ENCODE measurements at regions not wholly inside any gene's neighbourhood (a gene's known extent, or its start where the extent isn't known, plus 50 kb on each side); places are given as distances from the start of the nearest gene placed in this dataset.

- TF ChIP-seq SIN3A (IDR thresholded peaks at IDR 0.05; ENCODE audit: borderline replicate concordance, low read depth, low read length) (no peak), GATA2 (CRISPR knock-in tag; IDR thresholded peaks at IDR 0.05) (no peak), FOSL2 (IDR thresholded peaks at IDR 0.05; ENCODE audit: borderline replicate concordance, low read depth) (no peak), GABPA (IDR thresholded peaks at IDR 0.05; ENCODE audit: low read depth) (no peak), USF1 (IDR thresholded peaks at IDR 0.05; ENCODE audit: borderline replicate concordance, low read depth) (no peak), PBX3 (IDR thresholded peaks at IDR 0.05) (no peak), CHD2 (IDR thresholded peaks at IDR 0.05; ENCODE audit: low read length, partially characterized antibody) (no peak), RXRA (IDR thresholded peaks at IDR 0.05; ENCODE audit: borderline replicate concordance, low read depth) (no peak)
These were observed 199.4 kb downstream of the NOL4 start (continued) for GRCh38 chr18:34025191-34025801.

DNA sequence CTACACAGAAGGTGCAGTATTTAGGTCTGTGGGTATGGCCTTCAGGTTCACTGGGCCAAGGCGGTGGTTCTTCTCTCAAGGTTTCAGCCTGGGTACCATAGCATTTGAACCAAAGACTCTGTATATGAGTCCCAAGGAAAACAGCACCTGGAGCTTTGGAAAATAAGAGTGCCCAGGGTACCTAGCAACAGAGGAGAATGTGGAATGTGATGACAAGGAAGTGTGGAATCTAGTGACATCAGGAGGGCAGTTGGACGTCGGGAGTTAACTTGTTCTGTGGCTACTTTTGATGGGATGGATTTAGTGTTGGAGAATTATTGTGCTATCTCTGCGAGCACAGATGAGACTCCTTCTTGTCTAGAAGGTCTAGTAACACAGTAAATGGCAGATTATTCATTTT, 201.2 kb downstream of the NOL4 start:
- WGBS (ENCODE audit: low lambda C conversion rate): 44% methylated on average over 4 of the region's 4 CpGs
- Histone ChIP-seq H4K20me1 (ENCODE audit: insufficient read depth) (no peaks in the 10 kb centered on the region), H3K9me2 (no peaks in the 10 kb centered on the region), H3K4me2 (no peak overlapping the region), H3K4me1 (ENCODE audit: control insufficient read depth in 1 of 2, insufficient read depth in 2 of 2, low read depth in 1 of 2, low read length in 1 of 2) (no peaks in the 10 kb centered on the region; a peak in 1 of 4 replicates), H3K9ac (no peak overlapping the region), H3K9me3 (no peaks in the 10 kb centered on the region), H2AFZ (ENCODE audit: low read depth) (no peak overlapping the region), H3K4me3 (ENCODE audit: low read depth in 2 of 2, low read length in 1 of 2) (no peak overlapping the region), H3K27me3 (ENCODE audit: insufficient read depth) (no peaks in the 10 kb centered on the region), H3F3A (replicated peaks; ENCODE audit: insufficient read depth) (no peaks in the 10 kb centered on the region), H3K36me3 (replicated peaks in 1 of 2; ENCODE audit: control insufficient read depth in 1 of 2, insufficient read depth in 2 of 2, low read length in 1 of 2) (no peaks in the 10 kb centered on the region), H3K79me2 (ENCODE audit: insufficient read depth) (no peaks in the 10 kb centered on the region), H3K27ac (ENCODE audit: low read depth in 2 of 2, low read length in 1 of 2) (no peak overlapping the region)
- ChIA-PET POLR2A (no interaction called here), CTCF (interaction anchor here (0.9 kb wide), 1 partner anchor 261 kb away, joined by 3 read pairs; no protein-coding TSS in a partner anchor)
- DNase-seq: no peak
- TF ChIP-seq GABPA (IDR thresholded peaks at IDR 0.05; ENCODE audit: low read depth): no peak
- TF ChIP-seq SMC3 (IDR thresholded peaks at IDR 0.05; ENCODE audit: low read depth, low read length): no peak

- POLR2A ChIA-PET: no interaction called here
- 58% methylated on average over 1 of the region's 1 CpG for WGBS (ENCODE audit: low lambda C conversion rate)
- TF ChIP-seq CTCF (IDR thresholded peaks at IDR 0.05): no peak
- TF ChIP-seq, protein P1, sequence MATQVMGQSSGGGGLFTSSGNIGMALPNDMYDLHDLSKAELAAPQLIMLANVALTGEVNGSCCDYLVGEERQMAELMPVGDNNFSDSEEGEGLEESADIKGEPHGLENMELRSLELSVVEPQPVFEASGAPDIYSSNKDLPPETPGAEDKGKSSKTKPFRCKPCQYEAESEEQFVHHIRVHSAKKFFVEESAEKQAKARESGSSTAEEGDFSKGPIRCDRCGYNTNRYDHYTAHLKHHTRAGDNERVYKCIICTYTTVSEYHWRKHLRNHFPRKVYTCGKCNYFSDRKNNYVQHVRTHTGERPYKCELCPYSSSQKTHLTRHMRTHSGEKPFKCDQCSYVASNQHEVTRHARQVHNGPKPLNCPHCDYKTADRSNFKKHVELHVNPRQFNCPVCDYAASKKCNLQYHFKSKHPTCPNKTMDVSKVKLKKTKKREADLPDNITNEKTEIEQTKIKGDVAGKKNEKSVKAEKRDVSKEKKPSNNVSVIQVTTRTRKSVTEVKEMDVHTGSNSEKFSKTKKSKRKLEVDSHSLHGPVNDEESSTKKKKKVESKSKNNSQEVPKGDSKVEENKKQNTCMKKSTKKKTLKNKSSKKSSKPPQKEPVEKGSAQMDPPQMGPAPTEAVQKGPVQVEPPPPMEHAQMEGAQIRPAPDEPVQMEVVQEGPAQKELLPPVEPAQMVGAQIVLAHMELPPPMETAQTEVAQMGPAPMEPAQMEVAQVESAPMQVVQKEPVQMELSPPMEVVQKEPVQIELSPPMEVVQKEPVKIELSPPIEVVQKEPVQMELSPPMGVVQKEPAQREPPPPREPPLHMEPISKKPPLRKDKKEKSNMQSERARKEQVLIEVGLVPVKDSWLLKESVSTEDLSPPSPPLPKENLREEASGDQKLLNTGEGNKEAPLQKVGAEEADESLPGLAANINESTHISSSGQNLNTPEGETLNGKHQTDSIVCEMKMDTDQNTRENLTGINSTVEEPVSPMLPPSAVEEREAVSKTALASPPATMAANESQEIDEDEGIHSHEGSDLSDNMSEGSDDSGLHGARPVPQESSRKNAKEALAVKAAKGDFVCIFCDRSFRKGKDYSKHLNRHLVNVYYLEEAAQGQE (IDR thresholded peaks at IDR 0.05; ENCODE audit: low read depth, low read length): no peak
- no peak for TF ChIP-seq JUND (IDR thresholded peaks at IDR 0.05)
- TF ChIP-seq ELF1 (IDR thresholded peaks at IDR 0.05): no peak
- no peak for TF ChIP-seq FOXJ3 (CRISPR knock-in tag; IDR thresholded peaks at IDR 0.05)
- no peak for TF ChIP-seq RCOR1 (IDR thresholded peaks at IDR 0.05; ENCODE audit: low read length)
- no peak for TF ChIP-seq POLR2AphosphoS5 (IDR thresholded peaks at IDR 0.05; ENCODE audit: low read depth, low read length)
- no peak for TF ChIP-seq PBX3 (IDR thresholded peaks at IDR 0.05)
- TF ChIP-seq EP300 (IDR thresholded peaks at IDR 0.05; ENCODE audit: borderline replicate concordance in 1 of 2, low read depth in 1 of 2, low read length in 1 of 2): no peak
- TF ChIP-seq GABPA (IDR thresholded peaks at IDR 0.05; ENCODE audit: low read depth): no peak
- TF ChIP-seq RAD21 (IDR thresholded peaks at IDR 0.05; ENCODE audit: low read length): no peak
These were observed 206.4 kb downstream of the NOL4 start for GRCh38 chr18:34018336-34018735.

More at GRCh38 chr18:34018336-34018735, 206.4 kb downstream of the NOL4 start:
- Histone ChIP-seq H3K9me2 (no peaks in the 10 kb centered on the region), H3K27ac (ENCODE audit: low read depth in 2 of 2, low read length in 1 of 2) (no peak overlapping the region), H3F3A (replicated peaks; ENCODE audit: insufficient read depth) (no peaks in the 10 kb centered on the region), H3K9ac (no peak overlapping the region), H3K36me3 (replicated peaks in 1 of 2; ENCODE audit: control insufficient read depth in 1 of 2, insufficient read depth in 2 of 2, low read length in 1 of 2) (peaks cover 0 to 5% of the 10 kb centered on the region in 2 experiments), H3K4me1 (ENCODE audit: control insufficient read depth in 1 of 2, insufficient read depth in 2 of 2, low read depth in 1 of 2, low read length in 1 of 2) (no peaks in the 10 kb centered on the region; a peak in 1 of 4 replicates), H3K4me2 (no peak overlapping the region), H4K20me1 (ENCODE audit: insufficient read depth) (no peaks in the 10 kb centered on the region), H3K4me3 (ENCODE audit: low read depth in 2 of 2, low read length in 1 of 2) (no peak overlapping the region), H3K9me3 (no peaks in the 10 kb centered on the region), H3K27me3 (ENCODE audit: insufficient read depth) (no peaks in the 10 kb centered on the region), H2AFZ (ENCODE audit: low read depth) (no peak overlapping the region), H3K79me2 (ENCODE audit: insufficient read depth) (no peaks in the 10 kb centered on the region)
- CTCF ChIA-PET: no interaction called here
- DNase-seq: no peak

All from SK-N-SH (cell line).